ENCODE measurements at regions not wholly inside any gene's neighbourhood (a gene's known extent, or its start where the extent isn't known, plus 50 kb on each side); places are given as distances from the start of the nearest gene placed in this dataset.

- ATAC-seq (no peak), DNase-seq (ENCODE audit: low read depth, low spot score) (no peak)
- Histone ChIP-seq H3K4me1 (ENCODE audit: control insufficient read depth in 1 of 2, insufficient read depth in 2 of 2, low read length in 2 of 2) (no peaks in the 10 kb centered on the region), H3K79me2 (ENCODE audit: insufficient read depth, low read length) (no peaks in the 10 kb centered on the region), H3K9me3 (ENCODE audit: control insufficient read depth in 1 of 2, insufficient read depth in 1 of 2, low read depth in 1 of 2, low read length in 2 of 2) (no peaks in the 10 kb centered on the region), H4K20me1 (ENCODE audit: insufficient read depth) (no peaks in the 10 kb centered on the region), H3K4me3 (replicated peaks in 1 of 2; ENCODE audit: low read depth in 1 of 2, low read length in 2 of 2) (no peak overlapping the region), H3K36me3 (ENCODE audit: control insufficient read depth in 1 of 2, insufficient read depth in 2 of 2, low read length in 2 of 2) (no peaks in the 10 kb centered on the region), H3K27me3 (ENCODE audit: insufficient read depth, low read length) (no peaks in the 10 kb centered on the region), H3K9me2 (ENCODE audit: insufficient read depth) (no peaks in the 10 kb centered on the region), H3K27ac (ENCODE audit: low read depth, low read length) (no peak overlapping the region), H3K4me2 (ENCODE audit: low read length) (no peak overlapping the region), H3K9ac (ENCODE audit: low read length) (no peak overlapping the region), H2AFZ (ENCODE audit: low read depth, low read length, poor library complexity, severe bottlenecking) (no peak overlapping the region)
- no TSS peak for BruUV-seq (replicated peaks)
- RAD21 ChIA-PET (ENCODE audit: low non-redundant PET in 1 of 2, low total read pairs in 2 of 2, uncharacterized antibody in 2 of 2, unreplicated experiment in 2 of 2), result no interaction called here
- CTCF ChIA-PET, result no interaction called here
- POLR2A ChIA-PET, result no interaction called here
- intact Hi-C loops (cut with micrococcal nuclease), result no loop called here
- no peak for TF ChIP-seq POLR2A (IDR thresholded peaks at IDR 0.05; ENCODE audit: borderline replicate concordance, extremely low read depth, insufficient read depth, insufficient read length)
- TF ChIP-seq SRF (IDR thresholded peaks at IDR 0.05; ENCODE audit: low read depth), result no peak
- no peak for TF ChIP-seq ELF1 (IDR thresholded peaks at IDR 0.05; ENCODE audit: borderline replicate concordance, low read depth)
- TF ChIP-seq RAD21 (IDR thresholded peaks at IDR 0.05; ENCODE audit: low read depth), result no peak
- no peak for TF ChIP-seq POLR2AphosphoS5 (IDR thresholded peaks at IDR 0.05; ENCODE audit: low read depth, low read length)
- TF ChIP-seq ZBTB33 (IDR thresholded peaks at IDR 0.05; ENCODE audit: extremely low read depth, insufficient replicate concordance, low read length), result no peak
- TF ChIP-seq FOSL1 (IDR thresholded peaks at IDR 0.05; ENCODE audit: low read depth), result no peak
- no peak for TF ChIP-seq CEBPB (IDR thresholded peaks at IDR 0.05; ENCODE audit: low read depth)
- no peak for TF ChIP-seq EZH2 (IDR thresholded peaks at IDR 0.05)
- TF ChIP-seq CBX3 (IDR thresholded peaks at IDR 0.05; ENCODE audit: low read depth), result no peak
- no peak for TF ChIP-seq TCF7L2 (IDR thresholded peaks at IDR 0.05; ENCODE audit: borderline replicate concordance, extremely low read depth, insufficient read depth, insufficient read length)
- no peak for TF ChIP-seq EGR1 (IDR thresholded peaks at IDR 0.05; ENCODE audit: low read depth)
Measured at GRCh38 chr6:112936079-112936472, 588.9 kb downstream of the RFPL4B start.
